Skin epidermis (tissue), 12 donors: ENCODE measurements at regions not wholly inside any gene's neighbourhood (a gene's known extent, or its start where the extent isn't known, plus 50 kb on each side); places are given as distances from the start of the nearest gene placed in this dataset.
"Not testable (repeated sequence)": the region's sequence is repeated elsewhere in the genome, so short reads cannot be mapped to it uniquely, and the experiment has no call there.

Experiments
- H3K27ac ChIP-seq, 21 experiments: fragments of 200-600 bp; sonication (generic) in 11 of 21; one replicate each; pipeline ENCODE4 v1.5.0; 2020; ENCODE audit warnings: mild to moderate bottlenecking in 3 of 21, inconsistent platforms in 2 of 21, moderate library complexity in 2 of 21
- H3K4me3 ChIP-seq, 7 experiments: fragments of 200-600 bp; sonication (generic) in 2 of 7; one replicate each; pipeline ENCODE4 v1.5.0; 2020; ENCODE audit warnings: inconsistent platforms in 2 of 7, mild to moderate bottlenecking in 2 of 7, moderate library complexity in 1 of 7

- Histone ChIP-seq H3K4me3 (no peak overlapping the region), H3K27ac (no peak overlapping the region)
These were observed 489.0 kb upstream of the AUTS2 start for GRCh38 chr7:69109246-69109645.

GRCh38 chr7:69109879-69110278 lies 488.4 kb upstream of the AUTS2 start:
- Histone ChIP-seq H3K27ac (no peak overlapping the region), H3K4me3 (no peak overlapping the region)

GRCh38 chr7:69110450-69111050 lies 487.7 kb upstream of the AUTS2 start:
- H3K4me3 ChIP-seq = no peak overlapping the region
- H3K27ac ChIP-seq = no peak overlapping the region

- Histone ChIP-seq H3K27ac (no peak overlapping the region), H3K4me3 (no peak overlapping the region)
These were observed 483.9 kb upstream of the AUTS2 start for GRCh38 chr7:69114374-69114773.

- no peak overlapping the region for H3K4me3 ChIP-seq
- peak overlapping the region in 1 of 21 experiments; percentile 38 for H3K27ac ChIP-seq
These were observed 482.5 kb upstream of the AUTS2 start for GRCh38 chr7:69115788-69116187.

- not testable (repeated sequence) for H3K27ac ChIP-seq, H3K4me3 ChIP-seq
These were observed 482.1 kb upstream of the AUTS2 start for GRCh38 chr7:69116196-69116595.

GRCh38 chr7:69122953-69123352 lies 475.3 kb upstream of the AUTS2 start:
- H3K27ac ChIP-seq = no peak overlapping the region
- no peak overlapping the region for H3K4me3 ChIP-seq

- Histone ChIP-seq H3K27ac (no peak overlapping the region), H3K4me3 (no peak overlapping the region)
These were observed 471.3 kb upstream of the AUTS2 start for GRCh38 chr7:69126896-69127479.

GRCh38 chr7:69129524-69129923 lies 468.8 kb upstream of the AUTS2 start:
- no peak overlapping the region for H3K27ac ChIP-seq
- H3K4me3 ChIP-seq = no peak overlapping the region

- H3K27ac ChIP-seq = no peak overlapping the region
- H3K4me3 ChIP-seq = no peak overlapping the region
These were observed 468.3 kb upstream of the AUTS2 start for GRCh38 chr7:69129951-69130350.

- Histone ChIP-seq H3K4me3 (no peak overlapping the region), H3K27ac (no peak overlapping the region)
These were observed 467.9 kb upstream of the AUTS2 start for GRCh38 chr7:69130396-69130795.

GRCh38 chr7:69134316-69134715 lies 464.0 kb upstream of the AUTS2 start:
- no peak overlapping the region for H3K4me3 ChIP-seq
- no peak overlapping the region for H3K27ac ChIP-seq

- Histone ChIP-seq H3K27ac (no peak overlapping the region), H3K4me3 (no peak overlapping the region)
These were observed 450.6 kb upstream of the AUTS2 start for GRCh38 chr7:69147631-69148030.

GRCh38 chr7:69149804-69150782 lies 448.2 kb upstream of the AUTS2 start:
- no peak overlapping the region for H3K4me3 ChIP-seq

GRCh38 chr7:69162326-69162725 lies 435.9 kb upstream of the AUTS2 start:
- Histone ChIP-seq H3K4me3 (no peak overlapping the region), H3K27ac (no peak overlapping the region)

More at GRCh38 chr7:69149804-69150782, 448.2 kb upstream of the AUTS2 start:
- no peak overlapping the region for H3K27ac ChIP-seq

GRCh38 chr7:69162931-69163670 lies 435.2 kb upstream of the AUTS2 start:
- Histone ChIP-seq H3K27ac (no peak overlapping the region), H3K4me3 (no peak overlapping the region)

GRCh38 chr7:69166979-69167516 lies 431.2 kb upstream of the AUTS2 start:
- H3K4me3 ChIP-seq = no peak overlapping the region
- H3K27ac ChIP-seq = no peak overlapping the region

GRCh38 chr7:69169386-69169785 lies 428.9 kb upstream of the AUTS2 start:
- Histone ChIP-seq H3K27ac (no peak overlapping the region), H3K4me3 (no peak overlapping the region)

GRCh38 chr7:69172357-69173077 lies 425.8 kb upstream of the AUTS2 start:
- H3K27ac ChIP-seq = no peak overlapping the region
- H3K4me3 ChIP-seq = no peak overlapping the region
